Occipital lobe (tissue), 1 donor: ENCODE measurements at regions not wholly inside any gene's neighbourhood (a gene's known extent, or its start where the extent isn't known, plus 50 kb on each side); places are given as distances from the start of the nearest gene placed in this dataset.

Experiments used
- DNase-seq: peaks from one replicate; lab custom pipeline; 2025; lab: John Stamatoyannopoulos, UW

- peak; percentile 36 for DNase-seq
Observed at GRCh38 chr19:28940751-28941500, 272.0 kb downstream of the UQCRFS1 start.

- no peak for DNase-seq
Observed at GRCh38 chr19:28939236-28939635, 273.7 kb downstream of the UQCRFS1 start.

DNA sequence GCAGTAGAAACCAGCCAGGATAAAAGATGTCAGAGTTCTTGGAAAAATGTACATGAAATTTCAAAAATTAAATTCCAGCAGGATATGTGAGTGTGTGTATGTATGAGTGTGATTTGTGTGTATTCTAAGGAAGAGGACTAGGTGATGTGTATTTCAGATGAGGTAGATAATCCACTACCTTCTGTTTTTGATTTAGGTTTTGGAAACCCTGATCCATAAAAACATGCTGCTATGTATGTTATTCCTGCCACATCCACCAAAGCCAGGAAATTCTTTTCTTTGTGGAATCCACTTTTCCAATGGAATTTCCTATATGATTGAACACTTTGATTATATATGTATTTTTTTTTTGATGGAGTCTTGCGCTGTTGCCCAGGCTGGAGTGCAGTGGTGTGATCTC lies 276.9 kb downstream of the UQCRFS1 start:
- no peak for DNase-seq

DNA sequence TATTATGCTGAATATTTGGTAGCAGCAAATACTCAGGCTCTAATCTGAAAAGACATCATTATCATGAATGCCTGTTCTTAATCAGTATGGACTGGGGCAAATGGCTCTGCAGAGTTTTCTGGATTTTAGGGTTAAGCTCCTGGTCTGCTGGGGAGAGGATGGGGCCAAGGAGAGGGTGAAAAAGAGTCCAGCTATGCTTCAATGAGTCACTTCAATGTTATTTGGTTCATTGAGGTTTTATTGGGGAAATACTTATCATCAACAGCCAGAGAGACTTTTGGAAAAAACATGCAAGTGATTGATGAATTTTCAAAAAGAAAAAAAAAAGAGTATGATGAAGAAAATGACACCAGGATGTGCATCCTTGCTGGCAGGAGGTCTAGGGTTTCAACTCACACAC lies 278.3 kb downstream of the UQCRFS1 start:
- no peak for DNase-seq

GRCh38 chr19:28933039-28933438 lies 279.9 kb downstream of the UQCRFS1 start:
- DNase-seq: no peak

DNA sequence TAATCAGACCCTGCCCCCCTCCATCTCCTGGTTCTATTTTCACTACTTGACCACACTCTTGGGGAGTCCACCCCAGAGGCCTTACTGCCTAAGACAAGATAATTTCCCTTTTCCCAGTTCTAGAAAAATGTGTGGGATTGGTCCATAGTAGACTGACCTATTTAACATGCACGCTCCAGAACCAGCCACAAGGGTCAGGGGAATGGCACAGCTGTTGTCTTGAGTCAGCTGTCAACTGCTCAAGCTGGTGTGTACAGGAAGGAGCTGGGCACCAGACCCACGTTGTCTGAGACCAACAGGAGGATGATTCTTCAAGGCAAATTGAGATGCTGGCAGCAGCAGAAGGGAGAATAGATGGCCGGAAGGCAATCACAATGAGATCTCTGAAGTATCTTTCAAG lies 280.5 kb downstream of the UQCRFS1 start:
- DNase-seq: no peak

DNA sequence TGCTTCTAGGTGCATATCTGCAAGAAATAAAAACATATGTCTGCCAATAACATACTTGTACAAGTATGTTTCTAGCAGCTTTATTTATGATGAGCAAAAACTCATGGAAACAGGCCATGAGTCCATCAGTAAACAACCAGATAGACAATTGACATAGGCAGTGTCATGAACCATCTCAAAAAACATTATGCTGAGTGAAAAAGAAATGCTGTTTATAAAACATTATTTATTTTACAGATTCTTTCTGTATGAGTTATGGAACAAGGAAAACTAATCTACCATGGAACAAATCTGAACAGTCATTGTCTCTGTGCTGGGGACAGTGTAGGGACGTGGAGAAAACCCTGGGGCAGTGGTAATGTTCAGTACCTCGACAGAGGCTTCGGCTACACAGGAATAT lies 283.9 kb downstream of the UQCRFS1 start:
- DNase-seq: no peak

DNA sequence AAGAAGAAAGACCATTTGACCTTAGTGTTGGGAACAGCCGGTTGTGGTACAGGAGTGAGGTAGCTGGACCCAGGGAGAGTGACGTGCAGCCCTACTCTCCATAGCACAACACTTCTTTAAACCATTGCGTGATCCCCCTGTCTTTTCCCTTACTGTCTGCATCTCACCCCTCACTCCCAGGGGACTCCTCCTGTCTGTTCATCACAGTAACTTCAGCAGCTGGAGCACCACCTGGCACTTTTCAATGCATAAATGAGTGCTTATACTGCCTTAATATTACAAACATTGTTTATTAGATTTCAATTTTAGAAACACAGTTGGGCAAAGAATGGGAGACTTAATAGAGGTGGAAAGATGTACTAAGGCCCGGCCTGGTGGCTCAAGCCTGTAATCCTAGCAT lies 285.5 kb downstream of the UQCRFS1 start:
- no peak for DNase-seq

- DNase-seq: no peak
Observed at GRCh38 chr19:28920269-28921066, 292.5 kb downstream of the UQCRFS1 start.

- no peak for DNase-seq
Observed at GRCh38 chr19:28917621-28918020, 295.3 kb downstream of the UQCRFS1 start.

- DNase-seq: no peak
Observed at GRCh38 chr19:28915737-28916460, 297.1 kb downstream of the UQCRFS1 start.

GRCh38 chr19:28915202-28915601 lies 297.7 kb downstream of the UQCRFS1 start:
- no peak for DNase-seq

DNA sequence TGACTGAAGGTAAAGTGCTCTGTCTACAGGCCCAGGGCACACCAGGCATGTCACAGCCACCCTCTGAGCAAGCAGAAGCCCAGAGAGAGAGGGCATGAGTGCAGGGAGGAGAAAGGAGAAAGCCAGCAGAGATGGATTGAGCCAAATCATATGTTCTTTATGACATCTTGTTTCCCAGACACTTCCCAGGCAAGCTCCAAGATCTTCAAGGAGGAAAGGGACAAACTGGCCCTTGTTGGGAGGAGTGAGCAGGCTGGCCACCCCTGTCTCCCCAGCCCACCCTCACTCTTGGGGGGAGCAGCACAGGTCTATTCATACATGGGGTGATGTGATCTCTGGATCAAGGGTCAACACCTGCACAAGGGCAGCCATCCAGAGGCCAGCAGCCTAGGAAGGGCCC lies 298.8 kb downstream of the UQCRFS1 start:
- DNase-seq: no peak

- DNase-seq: no peak
Observed at GRCh38 chr19:28913626-28914025, 299.3 kb downstream of the UQCRFS1 start.

DNA sequence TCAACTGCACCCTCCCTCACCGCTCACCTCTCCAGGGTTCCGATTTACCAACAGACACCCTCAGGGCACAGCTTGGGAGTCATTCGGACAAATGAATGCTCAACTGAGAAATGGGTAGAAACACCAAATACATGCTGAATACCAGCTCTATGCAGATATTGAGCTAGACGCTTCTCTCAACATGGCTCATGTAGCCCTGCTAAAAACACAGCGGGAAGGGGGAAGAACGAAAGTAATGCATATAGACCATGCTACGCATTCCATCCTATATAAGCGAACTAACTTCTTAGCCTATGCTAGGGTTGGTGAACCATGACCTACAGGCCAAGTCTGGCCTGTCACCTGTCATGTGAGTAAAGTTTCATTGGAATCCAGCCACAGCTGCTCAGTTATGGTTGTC lies 304.0 kb downstream of the UQCRFS1 start:
- no peak for DNase-seq

GRCh38 chr19:28907534-28907933 lies 305.4 kb downstream of the UQCRFS1 start:
- DNase-seq: no peak

GRCh38 chr19:28905996-28906395 lies 307.0 kb downstream of the UQCRFS1 start:
- DNase-seq: no peak

- no peak for DNase-seq
Observed at GRCh38 chr19:28899703-28900102, 313.2 kb downstream of the UQCRFS1 start.

- no peak for DNase-seq
Observed at GRCh38 chr19:28898249-28898648, 314.7 kb downstream of the UQCRFS1 start.

DNA sequence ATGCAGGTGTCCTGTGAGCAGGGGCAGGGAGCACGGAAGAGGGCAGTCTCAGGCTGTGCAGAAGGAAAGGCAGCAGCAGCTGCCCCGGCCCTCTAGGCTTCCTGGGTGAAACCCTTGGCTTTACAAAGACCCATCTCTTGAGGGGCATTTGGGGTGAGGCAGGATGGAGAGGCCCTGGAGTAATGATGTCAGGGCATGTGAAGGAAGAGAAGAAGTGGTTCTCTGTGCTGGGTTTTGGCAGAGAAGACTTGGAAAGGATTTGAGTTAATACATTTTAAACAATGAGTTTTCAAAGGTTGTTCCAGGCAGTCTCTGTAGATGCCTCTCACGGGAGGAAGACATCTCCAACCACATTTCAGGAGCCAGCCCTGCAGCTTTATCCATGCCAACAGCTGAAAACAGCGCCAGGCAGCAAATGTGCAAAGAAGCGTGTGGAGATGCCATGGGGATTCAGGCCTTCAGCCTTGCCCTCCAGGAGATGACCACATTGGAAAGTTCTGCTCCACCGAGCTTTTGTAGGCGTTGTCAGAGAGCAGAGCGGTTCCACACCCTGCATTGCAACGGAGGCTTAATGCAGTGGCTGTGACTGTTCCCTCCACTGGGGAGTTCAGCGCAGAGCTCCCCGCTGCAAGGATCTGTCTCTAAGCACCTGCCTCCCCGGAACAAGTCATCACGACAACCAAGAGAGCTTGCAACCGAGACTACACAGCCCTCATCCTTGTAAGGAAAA lies 322.8 kb downstream of the UQCRFS1 start:
- DNase-seq: no peak

DNA sequence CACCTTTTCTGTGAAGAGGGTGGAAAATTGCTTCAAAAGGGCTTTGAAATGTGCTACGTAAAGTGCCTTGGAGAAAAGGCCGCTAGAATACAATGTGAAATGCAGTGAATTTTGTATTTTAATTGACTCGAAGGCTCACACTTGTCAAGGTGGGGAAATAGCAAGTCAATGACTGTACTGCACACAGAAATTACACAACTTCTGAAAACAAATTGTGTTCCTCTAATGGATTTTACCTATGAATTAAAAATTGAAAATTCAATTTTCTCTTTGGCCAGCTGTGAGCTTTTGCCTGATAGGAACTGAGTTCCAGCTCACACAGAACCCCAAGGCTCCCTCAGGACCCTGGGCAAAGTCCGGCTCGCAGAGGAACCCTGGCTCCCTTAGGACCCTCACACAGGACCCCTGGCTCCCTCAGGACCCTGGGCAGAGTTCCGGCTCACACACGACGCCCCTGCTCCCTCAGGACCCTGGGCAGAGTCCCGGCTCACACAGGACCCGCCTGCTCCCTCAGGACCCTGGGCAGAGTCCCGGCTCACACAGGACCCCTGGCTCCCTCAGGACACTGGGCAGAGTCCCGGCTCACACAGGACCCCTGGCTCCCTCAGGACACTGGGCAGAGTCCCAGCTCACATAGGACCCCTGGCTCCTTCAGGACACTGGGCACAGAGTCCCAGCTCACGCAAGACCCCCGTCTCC lies 324.9 kb downstream of the UQCRFS1 start:
- no peak for DNase-seq
